Astrocyte of the spinal cord (primary cell): ENCODE measurements at regions not wholly inside any gene's neighbourhood (a gene's known extent, or its start where the extent isn't known, plus 50 kb on each side); places are given as distances from the start of the nearest gene placed in this dataset.

Experiments used
- DNase-seq: peaks from one replicate; pipeline ENCODE4 v3.0.0; 2011; ENCODE audit warnings: low read depth, low spot score
- H3K4me3 ChIP-seq: 2 replicates; pipeline ENCODE4 v1.5.1; 2011; ENCODE audit warnings: low read depth, mild to moderate bottlenecking, low read length, moderate library complexity
- in situ Hi-C: cut with HindIII; loops from 2 replicates; pipeline ENCODE4 v1.10.0; 2017; ENCODE audit warnings: low sequenced_read_pairs
- TF ChIP-seq, protein P1 (sequence below): IDR thresholded peaks from 2 replicates; pipeline ENCODE4 v1.5.1; 2012; ENCODE audit warnings: low read depth, mild to moderate bottlenecking, low read length, inconsistent platforms

DNA sequence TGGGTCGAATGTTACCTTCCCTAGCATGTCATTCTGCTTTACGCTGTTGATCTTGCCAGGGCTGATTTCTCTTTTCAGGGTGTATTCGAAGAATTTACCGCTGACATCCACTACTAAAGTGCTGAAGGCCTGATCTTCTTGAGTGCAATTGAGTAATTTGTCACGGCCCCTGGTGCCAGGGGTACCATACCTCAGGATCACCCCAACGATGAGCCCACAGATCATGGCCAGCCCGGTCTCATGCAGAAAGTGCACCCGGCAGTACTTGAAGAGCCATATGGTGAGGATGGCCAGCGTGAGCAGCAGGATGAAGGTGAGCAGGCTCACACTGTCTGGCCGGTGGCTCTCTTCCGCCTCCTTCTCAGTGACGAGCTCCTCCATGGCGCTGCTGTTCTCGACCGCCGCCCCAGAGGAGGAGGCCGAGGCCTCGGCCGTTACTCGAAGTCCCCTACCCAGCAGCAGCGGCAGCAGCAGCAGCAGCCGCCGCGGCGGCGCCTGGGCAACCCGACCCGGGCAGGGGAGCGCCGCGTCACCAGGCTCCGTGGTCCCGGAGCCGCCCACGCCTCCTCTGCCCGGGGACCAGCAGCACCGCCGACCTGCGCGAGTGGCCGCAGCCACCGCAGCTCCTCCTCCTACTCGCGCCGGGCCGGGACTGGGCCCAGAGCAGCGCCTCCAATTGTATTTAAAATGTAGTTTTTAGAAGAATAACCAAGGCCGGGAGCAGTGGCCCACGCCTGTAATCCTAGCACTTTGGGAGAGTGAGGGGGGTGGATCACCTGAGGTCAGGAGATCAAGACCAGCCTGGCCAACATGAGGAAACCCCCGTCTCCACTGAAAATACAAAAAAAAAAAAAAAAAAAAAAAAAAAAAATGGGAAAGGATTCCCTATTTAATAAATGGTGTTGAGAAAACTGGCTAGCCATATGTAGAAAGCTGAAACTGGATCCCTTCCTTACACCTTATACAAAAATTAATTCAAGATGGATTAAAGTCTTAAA lies 58.5 kb upstream of the TMPO start:
- peak; percentile 56 for DNase-seq
- TF ChIP-seq, protein P1, sequence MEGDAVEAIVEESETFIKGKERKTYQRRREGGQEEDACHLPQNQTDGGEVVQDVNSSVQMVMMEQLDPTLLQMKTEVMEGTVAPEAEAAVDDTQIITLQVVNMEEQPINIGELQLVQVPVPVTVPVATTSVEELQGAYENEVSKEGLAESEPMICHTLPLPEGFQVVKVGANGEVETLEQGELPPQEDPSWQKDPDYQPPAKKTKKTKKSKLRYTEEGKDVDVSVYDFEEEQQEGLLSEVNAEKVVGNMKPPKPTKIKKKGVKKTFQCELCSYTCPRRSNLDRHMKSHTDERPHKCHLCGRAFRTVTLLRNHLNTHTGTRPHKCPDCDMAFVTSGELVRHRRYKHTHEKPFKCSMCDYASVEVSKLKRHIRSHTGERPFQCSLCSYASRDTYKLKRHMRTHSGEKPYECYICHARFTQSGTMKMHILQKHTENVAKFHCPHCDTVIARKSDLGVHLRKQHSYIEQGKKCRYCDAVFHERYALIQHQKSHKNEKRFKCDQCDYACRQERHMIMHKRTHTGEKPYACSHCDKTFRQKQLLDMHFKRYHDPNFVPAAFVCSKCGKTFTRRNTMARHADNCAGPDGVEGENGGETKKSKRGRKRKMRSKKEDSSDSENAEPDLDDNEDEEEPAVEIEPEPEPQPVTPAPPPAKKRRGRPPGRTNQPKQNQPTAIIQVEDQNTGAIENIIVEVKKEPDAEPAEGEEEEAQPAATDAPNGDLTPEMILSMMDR, result no peak
- peak overlapping the region; percentile 32 for H3K4me3 ChIP-seq
- in situ Hi-C loops, result no loop called here

DNA sequence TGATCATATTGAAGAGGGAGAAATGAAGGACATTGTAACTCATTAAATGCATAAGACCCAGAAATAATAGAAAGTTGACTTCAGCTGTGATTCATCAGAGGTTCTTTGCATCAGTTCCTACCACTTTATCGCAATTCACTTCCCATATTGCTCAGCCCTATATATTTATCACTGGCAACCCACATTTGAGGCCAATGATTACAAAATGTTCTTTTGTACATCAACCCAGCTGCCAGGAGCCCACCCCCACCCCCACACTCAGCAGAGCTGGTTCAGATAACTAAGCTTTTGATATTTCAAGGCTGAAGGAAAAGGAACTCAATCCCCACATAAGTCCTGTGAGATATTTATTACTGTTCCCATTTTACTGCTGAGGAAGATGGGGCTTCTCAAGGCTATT lies 51.2 kb upstream of the TMPO start:
- in situ Hi-C loops, result no loop called here
- TF ChIP-seq, protein P1, result no peak
- no peak for DNase-seq
- no peak overlapping the region for H3K4me3 ChIP-seq

- TF ChIP-seq, protein P1, result no peak
- DNase-seq, result no peak
- H3K4me3 ChIP-seq, result no peak overlapping the region
- in situ Hi-C loops, result no loop called here
Measured at GRCh38 chr12:98465505-98465904, 49.9 kb upstream of the TMPO start.
